C4-2B (cell line): ENCODE measurements at regions not wholly inside any gene's neighbourhood (a gene's known extent, or its start where the extent isn't known, plus 50 kb on each side); places are given as distances from the start of the nearest gene placed in this dataset.
"Not testable (repeated sequence)": the region's sequence is repeated elsewhere in the genome, so short reads cannot be mapped to it uniquely, and the experiment has no call there.

Experiments
- H3K27ac ChIP-seq: fragments of 450-650 bp; 2 replicates; pipeline ENCODE4 v1.5.1; 2017
- CTCF ChIP-seq: fragments of 450-650 bp; conservative IDR thresholded peaks from 2 replicates; pipeline ENCODE4 v1.5.1; 2017; ENCODE audit warnings: mild to moderate bottlenecking
- ZFX ChIP-seq: fragments of 450-650 bp; IDR thresholded peaks from 2 replicates; pipeline ENCODE4 v1.6.1; 2017

GRCh38 chr18:78425019-78425412 is 554.6 kb upstream of the SALL3 start:
- TF ChIP-seq CTCF (no peak), ZFX (no peak)
- no peak overlapping the region for H3K27ac ChIP-seq

- no peak for TF ChIP-seq ZFX
- no peak for TF ChIP-seq CTCF
- no peak overlapping the region for H3K27ac ChIP-seq
Measured at GRCh38 chr18:78427081-78427480, 552.5 kb upstream of the SALL3 start.

GRCh38 chr18:78429127-78430108 is 550.2 kb upstream of the SALL3 start:
- H3K27ac ChIP-seq, result no peak overlapping the region
- TF ChIP-seq ZFX (no peak), CTCF (no peak)

- no peak overlapping the region for H3K27ac ChIP-seq
- TF ChIP-seq ZFX (no peak), CTCF (no peak)
Measured at GRCh38 chr18:78430131-78430758, 549.4 kb upstream of the SALL3 start.

GRCh38 chr18:78431606-78432005 is 548.0 kb upstream of the SALL3 start:
- H3K27ac ChIP-seq, result no peak overlapping the region
- TF ChIP-seq CTCF (peak; percentile 27), ZFX (no peak)

GRCh38 chr18:78433562-78433961 is 546.1 kb upstream of the SALL3 start:
- no peak overlapping the region for H3K27ac ChIP-seq
- TF ChIP-seq ZFX (no peak), CTCF (no peak)

- TF ChIP-seq ZFX (no peak), CTCF (no peak)
Measured at GRCh38 chr18:78436110-78436509, 543.5 kb upstream of the SALL3 start.

GRCh38 chr18:78438235-78438634 is 541.4 kb upstream of the SALL3 start:
- H3K27ac ChIP-seq, result not testable (repeated sequence)

More at GRCh38 chr18:78436110-78436509, 543.5 kb upstream of the SALL3 start:
- no peak overlapping the region for H3K27ac ChIP-seq
